HEK293T (cell line): ENCODE measurements at regions not wholly inside any gene's neighbourhood (a gene's known extent, or its start where the extent isn't known, plus 50 kb on each side); places are given as distances from the start of the nearest gene placed in this dataset.

ENCODE experiments used
- CTCF ChIA-PET: fragments of 350-600 bp; formaldehyde crosslinking; extraction: SDS; loops from one replicate; lab custom pipeline; 2021; ENCODE audit warnings: antibody characterized with exemption, inconsistent platforms; lab: Yijun Ruan, JAX
- POLR2A ChIA-PET: fragments of 350-600 bp; formaldehyde crosslinking; extraction: SDS; loops from one replicate; lab custom pipeline; 2020; ENCODE audit warnings: antibody characterized with exemption, inconsistent platforms; lab: Yijun Ruan, JAX
- DNase-seq: peaks from one replicate; pipeline ENCODE4 v3.0.0; 2012; ENCODE audit warnings: mixed read lengths; ENCODE audit errors: extremely low spot score
- ARNT ChIP-seq: fragments of 450-650 bp; IDR thresholded peaks from 2 replicates; pipeline ENCODE4 v1.6.1; 2017; ENCODE audit warnings: mild to moderate bottlenecking
- BHLHE40 ChIP-seq: fragments of 450-650 bp; IDR thresholded peaks from 2 replicates; pipeline ENCODE4 v1.6.1; 2016; ENCODE audit warnings: mild to moderate bottlenecking, moderate library complexity, borderline replicate concordance
- CTBP1 ChIP-seq: fragments of 450-650 bp; IDR thresholded peaks from 2 replicates; pipeline ENCODE4 v1.6.1; 2016; ENCODE audit warnings: borderline replicate concordance
- ELF4 ChIP-seq: fragments of 450-650 bp; IDR thresholded peaks from 2 replicates; pipeline ENCODE4 v1.6.1; 2017; ENCODE audit warnings: antibody characterized with exemption
- FOXA1 ChIP-seq: fragments of 450-650 bp; IDR thresholded peaks from 2 replicates; pipeline ENCODE4 v1.6.1; 2016; ENCODE audit warnings: mild to moderate bottlenecking
- FOXK2 ChIP-seq: fragments of 450-650 bp; IDR thresholded peaks from 2 replicates; pipeline ENCODE4 v1.6.1; 2016; ENCODE audit warnings: mild to moderate bottlenecking
- FOXM1 ChIP-seq: fragments of 450-650 bp; IDR thresholded peaks from 2 replicates; pipeline ENCODE4 v1.6.1; 2017; ENCODE audit warnings: mild to moderate bottlenecking, borderline replicate concordance
- HDGF ChIP-seq: fragments of 450-650 bp; IDR thresholded peaks from 2 replicates; pipeline ENCODE4 v1.6.1; 2017; ENCODE audit warnings: antibody characterized with exemption, borderline replicate concordance
- L3MBTL2 ChIP-seq: fragments of 450-650 bp; conservative IDR thresholded peaks from 2 replicates; pipeline ENCODE4 v1.6.1; 2016; ENCODE audit warnings: mild to moderate bottlenecking
- LEF1 ChIP-seq: fragments of 450-650 bp; IDR thresholded peaks from 2 replicates; pipeline ENCODE4 v1.6.1; 2017; ENCODE audit warnings: mild to moderate bottlenecking, borderline replicate concordance
- NFRKB ChIP-seq: fragments of 450-650 bp; IDR thresholded peaks from 2 replicates; pipeline ENCODE4 v1.6.1; 2016; ENCODE audit warnings: mild to moderate bottlenecking, moderate library complexity
- PKNOX1 ChIP-seq: fragments of 450-650 bp; IDR thresholded peaks from 2 replicates; pipeline ENCODE4 v1.6.1; 2016
- SP1 ChIP-seq: fragments of 450-650 bp; IDR thresholded peaks from 2 replicates; pipeline ENCODE4 v1.6.1; 2017
- SUZ12 ChIP-seq: fragments of 450-650 bp; IDR thresholded peaks from 2 replicates; pipeline ENCODE4 v1.6.1; 2016; ENCODE audit warnings: mild to moderate bottlenecking
- TARDBP ChIP-seq: fragments of 450-650 bp; IDR thresholded peaks from 2 replicates; pipeline ENCODE4 v1.6.1; 2016
- ZNF384 ChIP-seq: fragments of 450-650 bp; IDR thresholded peaks from 2 replicates; pipeline ENCODE4 v1.6.1; 2016

- TF ChIP-seq ZNF384 (no peak), NFRKB (no peak)
- ChIA-PET CTCF (no interaction called here), POLR2A (no interaction called here)
- DNase-seq, result no peak
Observed at GRCh38 chr12:108462686-108463085, 52.4 kb upstream of the FICD start.

- CTCF ChIA-PET, result no interaction called here
Observed at GRCh38 chr12:108461058-108461660, 53.9 kb upstream of the FICD start.

GRCh38 chr12:108459149-108459548 lies 55.9 kb upstream of the FICD start:
- CTCF ChIA-PET, result no interaction called here
- POLR2A ChIA-PET, result no interaction called here
- TF ChIP-seq PKNOX1 (no peak), SUZ12 (no peak), SP1 (no peak), TARDBP (no peak), ZNF384 (no peak), ELF4 (no peak)
- no peak for DNase-seq

More at GRCh38 chr12:108461058-108461660, 53.9 kb upstream of the FICD start:
- DNase-seq, result no peak
- TF ChIP-seq CTBP1 (no peak), NFRKB (no peak), FOXA1 (no peak), ARNT (no peak), FOXM1 (no peak), BHLHE40 (no peak), ELF4 (no peak), HDGF (no peak)
- POLR2A ChIA-PET, result no interaction called here

DNA sequence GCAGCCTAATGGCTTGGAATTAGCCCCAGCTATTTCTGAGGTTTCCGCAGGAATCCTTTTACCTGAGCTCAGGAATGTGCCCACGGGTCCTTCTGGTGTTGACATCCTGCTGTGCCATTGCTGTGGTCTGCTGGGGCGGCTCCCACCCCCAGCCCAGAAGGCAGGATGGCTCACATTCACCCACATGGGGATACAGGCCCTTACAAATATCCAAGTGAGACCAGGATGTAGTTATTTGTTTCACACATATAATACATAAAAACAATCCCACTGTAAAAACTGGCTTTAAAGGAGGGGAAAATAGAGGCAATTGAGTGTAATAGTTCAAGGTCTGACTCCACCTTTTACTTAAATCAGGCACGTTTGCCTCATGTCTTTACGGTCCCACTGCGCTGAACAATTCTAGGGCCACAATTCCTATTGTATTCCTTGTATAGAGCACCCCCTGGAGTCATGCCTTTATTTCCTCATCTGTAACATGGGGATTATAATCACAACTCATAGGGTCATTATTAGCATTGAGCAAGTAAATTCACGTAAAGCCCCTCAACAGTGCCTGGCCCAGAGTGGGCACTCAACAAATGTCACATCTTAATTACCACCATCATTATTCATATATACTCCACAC lies 57.2 kb upstream of the FICD start:
- POLR2A ChIA-PET, result no interaction called here
- TF ChIP-seq L3MBTL2 (no peak), FOXA1 (no peak), NFRKB (no peak), SP1 (no peak), BHLHE40 (no peak)
- CTCF ChIA-PET, result interaction anchor here (1.2 to 1.7 kb wide), 4 partner anchors 12 to 54 kb away, joined by 3 to 8 read pairs (median 4); no protein-coding TSS in a partner anchor
- no peak for DNase-seq

GRCh38 chr12:108457006-108457733 lies 57.9 kb upstream of the FICD start:
- TF ChIP-seq FOXK2 (no peak), ZNF384 (no peak), ELF4 (no peak), SP1 (no peak), NFRKB (no peak), CTBP1 (no peak), BHLHE40 (no peak), ARNT (no peak)
- CTCF ChIA-PET, result interaction anchor here (1.2 to 1.7 kb wide), 3 partner anchors 12 to 55 kb away, joined by 3 to 8 read pairs (median 3); no protein-coding TSS in a partner anchor
- POLR2A ChIA-PET, result no interaction called here
- peak; percentile 68 for DNase-seq

DNA sequence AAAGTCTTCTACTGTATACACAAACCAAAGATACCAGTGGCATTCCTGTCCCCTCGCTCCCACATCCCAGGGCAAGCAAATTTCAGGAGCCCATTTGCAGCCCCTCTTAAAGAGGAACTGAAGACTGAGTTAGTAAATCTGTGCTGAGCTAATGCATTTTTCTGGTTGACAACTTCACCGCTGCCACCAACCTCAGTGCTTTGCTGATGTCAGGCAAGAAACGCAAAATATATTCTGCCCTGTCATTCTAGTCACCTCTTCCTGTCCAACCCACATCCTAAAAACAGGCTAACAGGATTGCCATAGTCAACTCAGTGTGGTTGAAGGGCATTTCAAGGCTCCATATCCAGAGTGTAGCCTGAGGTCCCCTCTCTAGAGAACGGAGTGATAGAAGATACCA lies 59.4 kb upstream of the FICD start:
- no peak for DNase-seq
- ChIA-PET POLR2A (no interaction called here), CTCF (interaction anchor here (0.7 to 1.0 kb wide), 2 partner anchors 140 to 392 kb away, joined by 3 read pairs; no protein-coding TSS in a partner anchor)
- TF ChIP-seq SP1 (no peak), ARNT (no peak), BHLHE40 (no peak), ELF4 (no peak), HDGF (no peak), ZNF384 (no peak), L3MBTL2 (no peak), LEF1 (no peak), TARDBP (no peak), SUZ12 (no peak), NFRKB (no peak), FOXM1 (no peak), FOXK2 (no peak)

GRCh38 chr12:108454539-108455139 lies 60.4 kb upstream of the FICD start:
- CTCF ChIA-PET, result interaction anchor here (0.5 to 0.9 kb wide), 3 partner anchors 10 to 141 kb away, joined by 3 read pairs; no protein-coding TSS in a partner anchor
- POLR2A ChIA-PET, result no interaction called here
- no peak for DNase-seq
- TF ChIP-seq ZNF384 (no peak), SUZ12 (no peak), ELF4 (no peak), L3MBTL2 (no peak), BHLHE40 (no peak), TARDBP (no peak), LEF1 (no peak), FOXA1 (no peak), FOXM1 (no peak), ARNT (no peak), NFRKB (no peak)
